Fibroblast of skin of left quadriceps (primary cell): ENCODE measurements at regions not wholly inside any gene's neighbourhood (a gene's known extent, or its start where the extent isn't known, plus 50 kb on each side); places are given as distances from the start of the nearest gene placed in this dataset.
"Not testable (repeated sequence)": the region's sequence is repeated elsewhere in the genome, so short reads cannot be mapped to it uniquely, and the experiment has no call there.

Source experiments
- DNase-seq, 2 experiments: peaks; one replicate each; pipeline ENCODE4 v3.0.0-alpha.2; 2013; ENCODE audit warnings: low read depth in 2 of 2

DNA sequence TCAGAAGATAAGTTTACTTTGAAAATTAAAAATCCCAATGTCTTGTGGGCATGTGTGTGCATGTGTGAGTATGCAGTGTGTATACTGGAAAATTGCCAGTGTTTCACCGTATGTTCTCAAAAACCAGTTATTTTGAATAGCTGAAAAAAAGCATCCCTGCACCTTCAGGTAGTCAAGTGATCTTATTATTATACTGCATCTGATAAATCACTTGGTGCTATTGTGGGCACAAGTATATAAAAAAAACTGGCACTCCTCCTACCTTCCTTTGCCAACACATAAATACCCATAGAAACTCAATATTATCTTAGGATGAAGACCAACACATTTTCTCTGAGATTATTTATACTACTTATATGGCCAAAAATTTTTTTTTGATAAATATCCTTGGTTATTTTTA, 91.5 kb upstream of the MAP9 start:
- no peak for DNase-seq

DNA sequence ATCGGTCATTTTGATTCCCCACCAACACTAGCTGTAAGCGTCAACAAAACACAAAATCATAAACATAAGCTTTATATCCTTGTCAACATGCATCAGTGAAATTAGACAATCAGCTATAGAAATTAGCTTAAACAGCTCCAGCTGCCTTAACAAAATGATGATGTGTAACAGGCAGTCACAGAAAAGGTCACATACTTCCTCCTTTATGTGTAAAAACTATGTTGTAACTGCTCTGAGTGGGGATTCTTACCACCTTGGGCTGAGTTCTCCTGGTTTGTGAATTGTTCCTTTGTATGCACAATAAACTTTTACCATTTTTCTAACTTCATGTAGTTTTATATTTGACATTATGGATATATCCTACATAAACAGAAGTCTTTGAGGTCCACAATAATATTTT, 73.9 kb upstream of the MAP9 start:
- DNase-seq, result no peak

DNA sequence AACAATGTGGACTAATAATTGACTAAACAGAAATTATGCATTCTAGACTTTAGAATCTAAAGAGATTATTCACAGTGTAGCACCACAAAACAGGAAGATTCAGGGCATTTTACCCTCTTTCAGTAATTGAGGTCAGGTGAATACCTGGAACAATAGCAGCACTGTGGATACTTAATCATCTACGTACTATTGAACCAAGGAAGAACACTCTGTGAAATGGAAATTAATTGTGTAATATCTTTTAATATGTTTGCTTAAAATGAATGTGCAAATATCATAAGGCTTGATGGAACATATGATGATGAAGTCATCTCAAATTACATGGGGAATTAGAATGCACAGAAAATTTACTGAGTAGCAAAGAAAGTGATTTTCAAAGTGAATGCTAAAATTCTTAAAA, 68.5 kb upstream of the MAP9 start:
- no peak for DNase-seq

DNA sequence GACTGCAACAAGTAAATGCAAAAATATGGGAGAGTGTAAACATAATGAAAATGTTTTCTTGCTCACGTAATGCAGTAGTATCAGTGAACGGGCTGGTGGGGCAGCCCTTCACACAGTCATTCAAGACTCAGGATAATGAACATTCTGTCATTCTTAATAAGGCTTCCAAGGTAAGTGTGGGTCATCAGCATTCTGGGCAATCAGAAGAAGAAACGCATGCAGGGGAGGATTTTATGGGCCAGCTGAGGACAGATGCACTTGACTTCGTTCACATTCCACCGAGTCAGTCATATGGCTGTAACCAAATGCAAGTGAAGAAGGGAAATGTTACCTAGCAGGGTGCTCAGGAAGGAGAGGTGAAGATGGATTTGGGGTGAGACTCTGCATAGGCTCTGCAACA, 68.0 kb upstream of the MAP9 start:
- DNase-seq, result no peak

DNA sequence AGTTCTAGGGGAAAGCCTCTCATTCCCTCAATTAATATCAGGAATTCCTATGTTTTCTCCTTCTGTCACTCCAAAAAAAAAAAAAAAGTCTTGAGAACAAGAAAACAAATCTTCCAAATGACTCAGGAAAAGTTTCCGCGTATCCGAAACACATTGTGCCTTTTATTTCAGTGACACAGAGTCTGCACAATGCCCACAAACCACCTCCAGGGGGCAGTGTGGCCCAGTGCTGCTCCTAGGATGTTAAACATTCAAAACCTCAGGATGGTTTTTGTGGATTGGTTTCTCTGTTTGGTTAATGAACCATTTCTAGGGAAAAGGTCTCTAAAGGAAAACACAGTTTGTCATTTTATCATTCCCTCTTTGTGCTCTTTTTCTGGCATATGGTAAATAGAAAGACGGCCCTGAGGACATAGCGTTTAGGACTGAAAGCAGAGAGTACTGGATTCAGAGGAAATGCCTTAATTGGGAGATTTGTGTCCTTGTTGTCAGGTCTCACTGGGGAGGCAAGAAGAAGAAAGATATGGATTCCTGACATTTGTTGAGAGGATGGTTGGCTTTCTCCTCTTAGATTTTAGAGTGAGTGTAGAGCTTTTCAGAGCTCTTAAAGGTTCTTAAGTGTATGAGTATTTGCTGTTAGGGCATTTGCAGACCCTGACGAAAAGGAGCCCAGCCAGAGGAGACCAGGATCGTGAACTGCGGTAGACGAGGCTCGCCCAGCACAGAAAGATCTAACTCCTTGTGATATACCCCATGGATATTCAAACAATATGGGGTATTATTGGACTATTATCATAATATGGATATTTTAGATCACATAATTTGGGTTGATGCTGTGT, 65.7 kb upstream of the MAP9 start:
- DNase-seq, result peak; percentile 62 to 68

DNA sequence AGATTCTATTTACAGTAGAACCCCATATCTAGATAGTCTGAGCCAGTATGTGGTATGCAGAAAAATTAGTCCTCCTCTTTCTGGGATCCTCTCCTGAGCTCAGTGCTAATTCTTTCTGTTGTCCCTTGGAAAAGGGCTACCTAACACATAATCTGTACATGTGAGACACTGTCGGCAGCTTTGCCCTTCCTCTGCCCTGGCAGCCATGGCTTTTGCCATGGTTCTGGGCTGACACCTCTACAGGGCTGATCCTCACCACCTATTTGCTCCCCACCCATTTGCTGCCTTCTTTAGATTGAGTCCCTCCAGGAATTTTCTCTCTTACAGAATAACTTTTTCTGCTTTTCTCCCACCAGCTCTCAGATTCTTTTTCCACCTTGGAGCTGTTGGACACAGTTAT, 64.7 kb upstream of the MAP9 start:
- DNase-seq, result no peak

DNA sequence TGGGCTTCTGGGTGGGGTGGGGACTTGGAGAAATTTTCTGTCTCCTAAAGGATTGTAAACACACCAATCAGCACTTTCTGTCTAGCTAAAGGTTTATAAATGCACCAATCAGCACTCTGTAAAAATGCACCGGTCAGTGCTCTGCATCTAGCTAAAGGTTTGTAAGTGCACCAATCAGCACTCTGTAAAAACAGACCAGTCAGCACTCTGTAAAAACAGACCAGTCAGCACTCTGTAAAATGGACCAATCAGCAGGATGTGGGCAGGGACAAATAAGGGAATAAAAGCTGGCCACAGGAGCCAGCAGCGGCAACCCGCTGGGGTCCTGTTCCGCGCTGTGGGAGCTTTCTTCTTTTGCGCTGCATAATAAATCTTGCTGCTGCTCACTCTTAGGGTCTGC, 63.0 kb upstream of the MAP9 start:
- DNase-seq, result not testable (repeated sequence)

DNA sequence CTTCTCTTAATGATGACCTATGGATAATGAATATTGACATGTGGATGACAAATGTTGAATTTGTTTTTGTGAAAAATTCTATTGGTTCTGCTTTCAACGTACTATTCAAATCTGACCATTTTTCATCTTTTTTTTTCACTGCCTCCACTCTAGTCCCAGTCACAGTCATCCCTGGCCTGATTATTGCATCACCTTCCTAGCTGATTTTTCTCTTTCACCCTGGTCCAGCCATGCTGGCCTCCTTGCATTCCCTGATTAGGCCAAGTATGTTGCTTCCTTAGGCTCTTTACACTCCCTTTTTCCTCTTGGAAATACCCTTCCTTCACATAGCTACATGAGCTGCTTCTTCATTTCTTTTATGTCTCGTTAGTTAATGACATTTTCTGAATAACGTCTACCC, 58.1 kb upstream of the MAP9 start:
- no peak for DNase-seq

DNA sequence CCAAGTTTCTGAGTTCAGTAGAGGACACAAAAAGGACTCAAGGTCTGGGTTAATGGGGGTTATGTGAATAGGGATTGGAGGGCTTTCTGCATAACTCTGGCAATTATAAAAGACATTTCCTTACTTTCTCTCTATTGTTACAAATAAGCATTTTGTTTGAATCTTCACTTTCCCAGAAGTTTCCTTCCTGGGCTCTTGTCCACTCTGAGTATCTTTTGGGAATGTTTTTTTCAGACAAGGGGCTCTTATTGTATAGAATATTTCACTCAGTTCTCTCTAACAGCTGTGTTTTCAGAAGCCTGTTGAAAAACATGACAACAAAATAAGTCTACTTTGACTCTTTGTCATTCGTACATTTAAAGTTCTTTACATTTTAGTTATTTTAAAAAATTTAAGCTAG, 57.6 kb upstream of the MAP9 start:
- DNase-seq, result no peak

DNA sequence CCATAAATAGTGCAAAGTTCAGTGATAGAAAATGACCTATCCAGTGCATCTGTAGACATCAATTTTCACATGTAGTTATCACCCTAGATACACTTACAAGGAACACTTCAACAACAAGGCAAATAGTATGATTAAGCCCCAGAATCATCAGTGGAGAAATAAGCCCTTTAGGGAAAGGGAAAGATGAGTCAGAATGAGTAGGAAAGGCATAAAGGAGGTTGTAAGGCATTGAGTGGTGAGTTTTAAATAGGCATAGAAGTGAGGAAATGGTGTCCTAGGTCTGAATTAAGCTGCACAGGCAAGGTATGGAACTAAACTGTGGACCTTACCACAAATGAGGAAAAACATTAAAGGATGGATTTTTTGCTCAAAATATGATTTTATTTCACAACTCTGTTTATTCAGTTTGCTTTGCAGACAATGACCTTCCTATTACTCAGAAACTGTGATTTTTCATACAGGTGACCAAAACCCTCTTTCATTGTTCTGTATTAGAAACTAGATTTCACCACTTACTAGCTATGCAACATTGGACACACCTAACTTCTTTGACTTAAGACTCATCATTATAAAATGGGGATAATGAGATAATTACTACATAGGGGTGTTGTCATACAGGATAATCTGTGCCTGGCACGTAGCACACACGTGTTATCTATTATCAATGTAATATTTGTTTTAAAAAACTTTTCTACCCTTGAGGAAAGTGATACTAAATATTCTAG, 57.0 kb upstream of the MAP9 start:
- peak in 1 of 2 experiments; percentile 3 for DNase-seq

DNA sequence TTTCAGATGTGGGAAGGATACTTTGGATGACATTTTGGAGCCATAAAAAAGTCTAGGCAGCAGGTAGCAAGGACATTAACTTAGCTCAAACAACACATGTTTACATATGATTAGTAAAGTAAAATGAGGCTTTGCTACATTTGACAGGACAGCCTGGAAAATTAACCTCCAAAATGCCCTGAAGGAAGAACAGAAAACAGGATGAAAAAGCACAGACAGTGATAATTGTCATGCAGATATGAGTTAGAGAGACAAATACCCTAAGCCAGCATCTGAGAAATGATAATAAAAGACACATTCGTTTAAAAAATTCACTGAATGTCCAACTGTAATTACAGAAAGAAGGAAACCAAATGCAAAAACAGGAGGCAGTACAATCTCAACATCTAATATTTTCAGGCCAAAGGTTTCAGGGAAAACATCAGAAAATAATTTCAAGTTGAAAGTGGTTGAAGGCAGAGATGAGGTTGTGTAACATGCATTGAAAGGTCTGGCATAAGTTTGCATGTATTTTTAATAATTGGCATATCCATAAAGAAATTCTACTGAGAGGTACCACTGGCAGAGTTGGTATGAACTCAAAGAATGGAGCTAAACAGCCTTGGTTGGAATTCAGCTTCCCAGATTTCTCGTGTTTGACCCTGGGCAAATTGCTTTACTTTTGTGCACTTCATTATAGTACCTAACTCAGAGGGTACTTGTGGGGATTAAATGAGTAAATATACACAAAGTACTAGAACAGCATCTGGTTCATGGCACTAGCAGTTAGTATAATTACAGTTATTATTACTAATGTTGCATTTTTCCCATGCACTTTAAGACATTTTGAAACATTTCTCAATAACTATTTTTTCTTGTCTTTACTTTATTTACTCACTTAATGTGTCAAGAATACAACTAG, 54.4 kb upstream of the MAP9 start:
- DNase-seq, result no peak

DNA sequence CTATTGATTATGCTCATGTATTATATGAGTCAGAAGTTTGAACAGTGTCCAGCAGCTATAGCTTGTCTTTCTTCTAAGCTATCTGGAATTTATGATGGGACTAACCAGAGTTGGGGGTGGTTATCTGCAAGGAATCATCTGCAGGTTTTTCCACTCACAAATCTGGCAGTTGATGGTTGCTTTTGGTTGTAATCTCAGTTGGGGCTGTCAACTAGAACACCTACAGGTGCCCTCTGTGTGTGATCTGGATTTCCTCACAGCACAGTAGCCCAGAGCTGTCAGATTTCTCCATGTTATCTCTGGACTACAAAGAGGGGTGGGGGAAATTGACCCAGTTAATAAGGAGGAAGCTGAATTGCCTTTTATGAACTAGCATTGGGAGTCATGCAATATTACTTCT, 51.4 kb upstream of the MAP9 start:
- no peak for DNase-seq

DNA sequence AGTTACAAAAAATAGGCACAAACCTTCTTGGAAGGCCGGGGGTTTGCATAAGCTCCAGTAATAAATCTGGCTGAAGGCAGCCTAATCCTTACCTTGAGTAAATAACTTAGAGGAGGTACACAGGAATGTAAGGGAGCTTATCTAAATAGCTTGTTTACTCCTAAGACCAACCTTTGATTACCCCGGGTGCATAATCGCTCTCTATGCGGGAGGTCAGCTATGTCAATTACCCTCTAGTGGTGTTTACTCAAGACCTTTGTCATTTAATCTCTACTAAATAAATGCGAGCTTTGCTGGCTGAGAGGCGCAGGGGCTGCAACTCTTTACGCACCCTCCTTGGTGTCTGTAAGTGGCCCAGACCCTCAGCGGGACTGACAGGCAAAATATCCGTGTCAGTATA, 50.2 kb upstream of the MAP9 start:
- DNase-seq, result no peak
